HG03103 (cell line): ENCODE measurements at regions not wholly inside any gene's neighbourhood (a gene's known extent, or its start where the extent isn't known, plus 50 kb on each side); places are given as distances from the start of the nearest gene placed in this dataset.

Source experiments
- ATAC-seq: cut with Tn5 transposase; IDR thresholded peaks from one replicate; pipeline ENCODE4 v1.9.1; 2021; ENCODE audit warnings: low read depth; ENCODE audit not compliant: unreplicated experiment

DNA sequence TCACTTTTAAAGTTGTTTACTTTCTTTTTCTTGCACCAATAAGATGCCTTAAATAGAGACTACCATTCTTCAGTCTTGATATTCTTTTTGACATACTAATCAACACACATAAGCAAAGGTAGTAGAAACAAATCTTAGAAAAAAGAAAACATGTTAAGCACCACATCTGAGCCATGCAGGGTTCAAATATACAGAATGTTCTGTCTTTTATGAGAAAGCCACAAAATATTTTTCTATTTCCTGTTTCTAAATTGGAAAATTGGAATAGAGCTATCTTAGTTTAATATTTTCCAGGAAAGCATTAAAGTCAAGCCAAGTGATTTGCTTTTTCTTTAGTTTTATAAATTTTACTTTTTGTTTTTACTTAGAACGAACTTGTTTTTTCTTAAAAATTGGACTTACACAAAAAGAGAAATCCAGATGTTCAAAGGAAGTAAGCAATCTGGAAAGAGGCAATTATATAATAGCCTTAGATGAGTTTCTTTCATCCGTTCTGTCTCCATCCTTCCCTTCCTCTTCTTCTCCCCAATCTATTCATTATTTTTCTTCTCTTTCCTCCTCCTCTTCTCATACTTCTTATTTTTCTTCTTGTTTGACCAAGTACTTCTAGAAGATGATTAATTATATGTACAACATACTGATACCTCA lies 731.7 kb downstream of the SQOR start:
- no peak for ATAC-seq

DNA sequence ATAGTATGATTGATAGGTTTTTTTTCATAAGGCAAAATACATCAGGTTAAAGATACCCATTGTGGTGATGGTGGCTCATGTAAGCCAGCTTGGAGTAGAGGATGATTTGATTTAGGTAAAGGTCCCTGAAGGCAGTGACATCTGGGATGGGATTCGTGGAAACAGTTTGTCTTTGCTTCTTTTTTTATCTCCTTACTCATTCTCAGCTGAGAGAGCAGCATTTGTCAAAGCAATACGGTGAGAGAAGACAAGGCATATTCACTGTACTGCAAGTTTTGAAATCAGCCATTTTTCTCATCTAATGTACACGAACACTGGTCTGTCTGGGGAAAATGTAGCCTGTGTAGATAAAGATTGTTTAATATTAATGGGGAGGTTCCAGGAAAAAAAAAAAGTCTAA lies 749.1 kb downstream of the SQOR start:
- ATAC-seq = no peak

DNA sequence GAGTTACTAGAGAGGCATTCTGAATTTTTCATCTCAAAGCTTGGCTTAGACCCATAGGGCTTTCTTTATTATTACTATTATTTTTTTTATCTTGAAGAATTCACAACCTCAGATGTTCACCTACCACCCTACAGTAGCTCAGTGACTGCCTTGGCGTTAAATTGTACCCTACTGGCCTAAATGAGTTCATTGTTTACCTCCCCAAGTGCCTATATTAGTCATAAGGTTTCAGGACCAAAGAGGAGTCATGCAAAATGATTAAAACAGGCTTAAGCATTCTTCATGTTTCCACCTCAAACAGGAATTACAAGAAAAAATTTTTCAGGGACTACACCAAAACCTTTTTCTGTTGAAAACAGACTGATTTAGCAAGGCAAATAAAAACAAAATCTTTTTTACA lies 751.5 kb downstream of the SQOR start:
- no peak for ATAC-seq

DNA sequence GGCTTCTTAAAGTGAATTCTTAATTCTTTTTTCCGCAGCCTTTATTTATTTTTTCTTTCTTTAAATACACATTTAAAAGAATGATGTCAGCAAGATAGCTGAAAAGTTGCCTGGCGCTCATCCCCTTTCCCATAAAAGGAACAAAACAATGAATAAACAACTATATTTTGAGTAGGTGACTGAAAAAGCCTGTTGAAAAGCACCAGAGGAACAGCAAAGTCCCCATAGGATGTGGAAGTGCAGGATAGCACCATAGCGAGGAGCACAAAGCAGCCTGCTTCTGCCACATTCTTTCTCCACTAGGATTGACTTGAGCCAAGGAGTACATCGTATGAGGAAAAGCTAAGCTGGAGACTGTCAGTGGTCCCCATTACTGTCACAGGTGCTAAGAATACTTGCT lies 754.9 kb downstream of the SQOR start:
- no peak for ATAC-seq

DNA sequence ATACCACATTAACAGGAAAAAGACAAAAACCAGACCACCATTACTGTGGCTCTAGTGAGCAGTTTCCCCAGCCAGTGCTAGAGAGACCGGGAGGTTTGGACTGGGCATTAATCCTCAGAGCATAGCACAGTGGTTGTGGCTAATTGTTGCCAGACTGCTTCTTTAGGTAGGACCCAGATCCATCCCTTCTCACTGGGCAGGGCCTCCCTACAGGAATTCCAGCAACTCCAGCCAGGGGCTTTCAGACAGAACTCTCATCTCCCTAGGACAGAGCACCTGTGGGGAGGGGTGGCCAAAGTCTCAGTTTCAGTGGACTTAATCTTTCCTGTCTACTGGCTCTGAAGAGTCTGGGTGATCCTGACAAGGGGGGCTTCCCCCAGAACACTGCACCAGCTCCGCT lies 759.6 kb downstream of the SQOR start:
- ATAC-seq = no peak

DNA sequence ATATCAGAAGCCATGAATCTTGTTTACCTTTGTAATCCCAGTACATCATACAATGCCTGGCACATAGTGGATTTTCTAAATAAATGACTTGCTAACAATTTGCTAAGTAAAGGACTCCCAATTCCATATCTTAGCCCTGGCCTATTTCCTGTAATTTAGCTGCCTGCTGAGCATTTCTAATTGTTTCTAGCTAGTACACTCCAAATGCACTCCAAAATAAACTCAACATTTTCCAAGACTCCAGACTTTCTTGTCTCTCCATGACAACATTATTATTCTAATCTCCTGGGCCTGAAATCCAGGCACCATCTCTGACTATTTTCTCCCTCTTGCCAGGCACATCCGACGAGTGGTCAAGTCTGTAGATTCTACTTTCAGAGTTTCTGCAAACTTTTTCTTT lies 773.5 kb downstream of the SQOR start:
- no peak for ATAC-seq

DNA sequence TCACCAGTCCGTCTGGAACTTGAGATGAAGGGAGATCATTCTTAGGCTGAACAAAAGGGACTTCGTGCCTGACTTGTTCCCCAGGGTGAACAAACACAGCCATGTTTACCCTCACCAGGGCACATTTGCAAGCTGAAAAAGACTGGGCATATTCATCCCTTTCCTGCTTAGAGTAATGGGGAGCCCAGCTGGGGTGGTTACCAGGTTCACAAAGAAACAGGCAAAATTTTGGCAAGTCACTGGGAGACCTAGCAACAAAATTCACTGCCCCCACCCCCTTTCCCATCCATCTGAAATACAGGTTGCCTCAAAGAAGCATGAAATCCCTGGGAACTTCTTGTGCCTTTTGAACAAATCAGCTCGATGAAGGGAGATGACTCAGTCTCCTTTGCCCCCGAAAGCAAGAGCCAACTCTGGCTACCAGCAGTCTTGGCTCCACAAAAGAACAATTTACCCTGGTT lies 775.0 kb downstream of the SQOR start:
- ATAC-seq = no peak

DNA sequence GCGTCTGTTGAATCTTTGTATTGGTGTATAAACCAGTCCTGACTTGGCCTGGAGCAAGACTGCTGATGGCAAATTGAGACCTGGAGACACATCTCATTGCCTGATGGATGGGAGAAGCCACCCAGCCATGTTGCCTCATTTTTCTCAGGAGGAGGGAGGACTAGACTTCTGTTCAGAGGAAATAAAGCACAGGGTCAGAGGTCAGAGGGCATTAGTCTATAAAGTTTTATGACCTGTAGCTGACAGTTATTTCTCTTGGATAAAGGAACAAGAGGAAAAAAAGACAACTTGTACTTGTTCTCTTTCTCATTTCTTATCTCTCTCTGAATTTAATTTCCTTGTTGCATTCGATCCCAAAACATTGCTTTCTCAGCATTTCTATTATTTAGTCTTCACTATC lies 775.9 kb downstream of the SQOR start:
- ATAC-seq = no peak

DNA sequence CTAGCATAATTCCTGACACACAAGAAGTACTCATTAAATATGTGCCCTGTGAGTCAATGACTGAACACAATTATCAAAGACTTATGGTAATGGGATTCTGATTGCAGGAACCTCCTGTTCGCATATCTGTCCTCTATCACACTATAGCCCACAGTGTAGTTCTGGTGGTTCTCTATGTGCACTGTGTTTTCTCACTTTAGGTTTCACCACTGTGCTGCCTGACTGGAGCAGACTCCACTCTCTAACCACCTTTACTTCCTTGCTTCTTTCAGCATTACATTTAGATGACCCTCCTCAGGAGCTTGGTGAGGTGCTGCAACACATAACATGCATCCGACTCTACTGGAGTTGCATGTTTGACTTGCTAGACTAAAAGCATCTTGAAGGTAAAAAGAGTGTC lies 777.1 kb downstream of the SQOR start:
- ATAC-seq = no peak

DNA sequence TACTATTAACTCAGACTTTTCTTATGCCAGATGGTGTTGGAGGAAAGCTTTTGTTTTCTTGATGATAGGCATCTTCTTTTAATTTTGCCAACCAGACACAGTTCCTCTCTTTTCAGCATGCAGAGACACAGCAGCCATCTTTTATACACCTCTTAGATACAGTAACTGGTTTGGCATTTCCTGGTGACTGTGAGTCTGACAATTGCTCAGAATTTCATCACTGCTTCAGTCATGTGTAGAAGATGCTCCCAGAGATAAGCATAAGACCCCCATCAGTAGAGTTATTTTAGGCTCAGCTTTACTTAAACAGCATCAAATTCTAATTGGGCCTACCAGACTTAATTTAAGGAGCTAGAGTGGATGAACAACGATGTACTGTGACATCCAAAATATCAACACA lies 779.0 kb downstream of the SQOR start:
- ATAC-seq = no peak

DNA sequence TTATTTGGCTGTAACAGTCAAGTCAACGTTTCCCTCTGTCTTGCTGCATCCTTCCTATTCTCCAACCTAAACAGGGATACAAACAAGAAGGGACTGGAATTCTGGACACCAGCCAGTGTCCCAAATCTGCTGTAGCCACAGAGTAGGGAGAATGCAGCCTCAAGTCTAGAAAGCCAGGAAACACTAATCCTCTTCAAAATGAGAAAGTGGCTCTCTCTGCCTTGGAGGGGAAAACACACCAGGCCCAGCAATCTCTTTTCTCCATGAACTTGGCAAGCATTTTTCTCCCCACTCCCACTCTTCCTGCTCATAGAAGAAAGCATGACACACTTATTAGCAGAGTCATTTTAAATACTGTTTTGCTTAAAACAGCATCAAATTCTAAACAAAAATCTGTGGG lies 781.7 kb downstream of the SQOR start:
- ATAC-seq = no peak

DNA sequence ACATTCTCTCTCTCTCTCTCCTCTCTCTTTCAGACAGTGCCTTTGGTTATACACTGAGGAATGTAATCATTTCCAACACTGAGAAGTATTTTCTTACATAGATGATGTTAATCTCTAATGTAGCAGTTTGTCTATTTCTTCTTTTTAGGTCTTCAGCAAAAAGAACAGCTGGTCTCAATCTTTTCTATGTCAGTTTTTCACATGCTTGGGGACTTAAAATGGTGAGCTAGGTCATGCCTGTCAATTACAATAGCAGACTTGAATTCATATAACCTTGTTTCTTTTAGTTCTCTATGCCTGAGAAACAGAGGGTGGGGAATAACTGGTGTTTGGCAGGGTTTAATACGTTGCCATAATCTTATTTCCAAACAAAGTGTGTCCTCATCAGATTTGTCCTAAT lies 786.2 kb downstream of the SQOR start:
- no peak for ATAC-seq

DNA sequence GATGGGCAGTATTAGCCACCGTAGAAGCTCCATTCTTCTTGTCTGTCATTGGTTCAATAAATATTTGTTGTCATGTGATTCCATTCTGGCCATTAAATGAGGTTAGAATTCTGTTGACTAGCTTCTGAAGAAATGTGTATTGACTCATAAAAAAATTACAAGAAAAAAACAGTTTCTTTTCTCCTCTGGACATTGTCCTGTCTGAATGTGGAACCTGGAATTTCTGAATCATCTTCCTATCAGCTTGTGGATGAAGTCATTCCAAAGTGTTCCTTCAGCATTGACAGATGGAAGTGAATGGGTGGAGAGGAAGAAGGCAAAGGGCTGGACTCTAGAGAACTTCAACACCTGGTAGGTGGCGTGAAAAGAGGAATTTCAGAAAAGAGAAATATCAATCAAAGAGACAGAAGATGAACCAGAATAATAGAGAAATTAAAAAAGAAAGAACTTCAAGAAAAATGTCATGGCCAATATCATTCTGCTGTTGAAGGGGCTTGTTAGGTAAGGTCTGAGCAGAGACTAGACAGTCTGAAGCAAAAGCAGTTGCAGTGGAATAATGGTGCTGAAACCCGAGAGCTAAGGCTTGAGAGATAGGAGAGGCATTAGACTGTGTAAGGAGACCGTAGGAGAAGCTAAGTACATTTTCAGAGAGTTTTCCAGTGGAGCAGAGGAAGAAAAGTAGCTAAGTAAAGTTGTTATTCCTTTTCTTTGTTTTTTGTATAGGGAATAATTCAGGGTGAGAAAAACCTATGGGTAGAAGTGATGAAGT lies 806.6 kb downstream of the SQOR start:
- no peak for ATAC-seq

DNA sequence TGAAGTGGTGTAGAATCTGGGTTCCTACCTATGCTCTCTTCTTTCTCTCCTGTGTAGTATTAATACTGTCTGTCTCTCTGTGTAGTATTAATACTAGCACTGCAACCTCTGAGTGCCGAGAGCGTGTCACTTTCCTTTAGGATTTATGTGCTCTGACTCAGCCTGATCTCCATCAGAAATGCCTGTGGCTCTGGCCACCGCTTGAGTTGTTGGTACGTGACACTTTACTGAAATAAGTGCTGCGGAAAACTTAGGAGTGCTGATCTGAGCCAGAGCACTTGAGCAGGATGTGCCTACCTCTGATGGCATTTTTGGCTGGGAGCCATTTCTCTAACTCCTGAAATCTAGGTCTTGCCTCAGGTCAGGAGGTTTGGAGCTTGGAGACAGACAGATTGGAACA lies 807.4 kb downstream of the SQOR start:
- ATAC-seq = no peak

DNA sequence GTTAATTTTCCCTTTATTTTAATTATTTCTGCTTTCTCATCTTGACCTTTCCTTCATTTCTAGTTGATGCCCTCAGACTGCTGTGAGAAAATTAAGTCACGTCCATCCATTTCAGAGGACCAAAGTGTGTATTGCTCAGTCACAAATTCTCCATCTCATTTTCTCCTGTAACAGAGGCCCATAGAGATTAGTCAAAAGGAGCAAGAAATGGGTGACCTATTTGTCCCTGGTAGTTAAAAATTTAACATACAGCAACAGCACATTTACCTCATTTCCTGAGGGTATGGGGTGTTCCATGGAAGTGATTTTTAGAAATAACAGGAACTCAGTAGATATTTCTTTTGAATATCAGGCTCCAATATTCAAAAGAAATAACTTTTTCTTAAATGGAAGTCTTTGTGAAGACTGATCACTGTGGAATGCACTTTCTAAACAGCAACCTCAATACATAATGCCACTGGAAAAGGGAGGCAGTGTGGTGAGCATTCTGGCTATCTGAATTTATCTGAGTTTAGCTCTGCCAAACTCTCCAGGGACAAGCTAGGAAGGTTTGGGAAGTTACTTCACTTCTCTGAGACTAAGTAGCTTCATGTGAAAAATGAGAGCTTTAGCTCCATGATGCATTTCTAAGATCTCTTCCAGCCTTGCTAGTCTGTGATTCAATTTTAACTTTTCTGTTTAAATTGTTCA lies 808.2 kb downstream of the SQOR start:
- no peak for ATAC-seq

DNA sequence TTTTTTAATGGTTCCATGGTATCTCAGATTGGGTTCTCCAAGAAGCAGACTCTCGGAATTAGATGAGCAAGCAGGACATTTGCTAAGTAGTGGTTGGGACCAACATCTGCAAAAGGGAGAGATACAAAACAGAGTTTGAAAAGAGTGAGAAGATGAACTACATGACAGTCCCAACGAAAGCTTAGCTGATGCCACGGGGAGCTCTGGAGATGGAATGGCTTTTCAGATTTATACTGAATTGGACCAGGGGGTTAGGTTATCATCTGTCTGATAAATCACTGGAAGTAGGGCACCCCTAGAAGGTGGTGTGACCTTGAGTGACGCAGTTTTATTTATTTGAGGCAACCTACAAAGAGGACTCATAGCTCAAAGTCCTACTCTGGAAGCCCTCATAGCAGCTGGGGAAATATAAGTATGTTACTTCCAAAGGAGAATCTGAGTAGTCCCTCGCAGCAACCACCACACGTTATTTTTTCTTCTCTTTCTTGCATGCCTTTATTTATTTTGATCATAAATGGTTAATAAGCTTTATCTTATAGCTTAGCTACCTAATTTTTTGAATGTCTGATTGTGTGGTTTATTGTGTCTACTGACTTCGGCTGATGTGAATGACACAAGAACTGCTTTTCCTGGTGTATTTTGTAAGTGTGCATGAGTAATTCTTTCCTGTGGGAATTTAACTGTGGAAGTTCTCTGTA lies 815.4 kb downstream of the SQOR start:
- ATAC-seq = no peak

DNA sequence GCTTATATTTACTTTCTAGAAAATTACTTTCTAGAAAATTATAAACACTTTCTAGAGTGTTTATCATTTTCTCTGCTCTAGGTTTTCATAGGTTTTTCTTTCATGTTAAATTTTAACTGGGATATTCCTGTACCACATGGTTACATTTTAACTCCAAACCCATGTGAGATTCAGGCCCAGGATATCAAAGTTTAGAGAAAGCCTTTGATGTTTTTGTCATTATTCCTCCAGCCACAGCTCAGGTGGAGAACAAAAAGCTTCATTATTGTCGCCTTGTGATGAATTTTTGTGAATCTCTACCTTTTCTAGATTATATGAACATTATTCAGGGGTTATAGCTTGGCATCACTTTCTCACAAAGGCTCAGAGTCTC lies 816.0 kb downstream of the SQOR start:
- ATAC-seq = no peak

DNA sequence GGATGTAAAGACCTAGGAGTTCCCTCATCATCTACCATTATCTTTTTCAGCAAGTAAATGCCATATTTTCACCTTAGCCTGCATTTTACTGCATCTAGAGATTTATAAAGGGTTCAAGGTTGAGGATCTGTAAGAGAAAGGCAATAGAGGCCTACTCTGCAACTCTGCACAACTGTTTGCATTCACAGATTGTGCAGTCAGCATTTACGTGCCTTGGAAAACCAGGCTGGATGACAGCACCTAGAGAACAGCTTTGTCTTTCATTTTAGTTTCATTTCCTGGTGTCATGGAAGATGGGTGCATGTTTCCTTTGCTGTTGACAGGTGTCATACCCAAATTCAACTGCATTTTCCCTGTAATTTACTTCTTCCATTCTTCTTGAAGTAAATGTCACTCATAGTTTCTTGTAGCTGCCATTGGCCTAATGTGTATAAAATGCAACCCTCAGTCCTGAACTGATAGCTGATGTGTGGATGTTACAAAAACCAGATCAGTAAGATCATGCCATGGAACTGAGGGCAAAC lies 817.5 kb downstream of the SQOR start:
- no peak for ATAC-seq

DNA sequence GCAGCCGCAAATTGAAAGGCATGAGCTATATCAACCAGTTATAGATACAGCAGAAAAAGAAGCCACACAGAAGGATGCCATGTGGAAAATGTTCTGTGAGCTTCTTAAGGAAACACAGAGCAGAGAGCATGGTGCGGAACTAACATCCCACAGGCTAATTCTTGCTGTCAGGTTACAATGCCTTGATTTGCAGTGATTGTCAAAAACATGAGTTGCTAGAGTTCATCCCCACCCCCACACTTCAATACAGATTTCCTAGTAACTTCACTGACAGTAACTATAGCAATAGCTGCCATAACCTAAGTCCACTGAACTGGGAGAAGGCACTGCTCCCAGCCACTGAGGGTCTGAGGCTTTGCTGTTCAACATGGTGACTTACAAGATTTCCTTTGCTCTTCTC lies 821.6 kb downstream of the SQOR start:
- ATAC-seq = no peak

DNA sequence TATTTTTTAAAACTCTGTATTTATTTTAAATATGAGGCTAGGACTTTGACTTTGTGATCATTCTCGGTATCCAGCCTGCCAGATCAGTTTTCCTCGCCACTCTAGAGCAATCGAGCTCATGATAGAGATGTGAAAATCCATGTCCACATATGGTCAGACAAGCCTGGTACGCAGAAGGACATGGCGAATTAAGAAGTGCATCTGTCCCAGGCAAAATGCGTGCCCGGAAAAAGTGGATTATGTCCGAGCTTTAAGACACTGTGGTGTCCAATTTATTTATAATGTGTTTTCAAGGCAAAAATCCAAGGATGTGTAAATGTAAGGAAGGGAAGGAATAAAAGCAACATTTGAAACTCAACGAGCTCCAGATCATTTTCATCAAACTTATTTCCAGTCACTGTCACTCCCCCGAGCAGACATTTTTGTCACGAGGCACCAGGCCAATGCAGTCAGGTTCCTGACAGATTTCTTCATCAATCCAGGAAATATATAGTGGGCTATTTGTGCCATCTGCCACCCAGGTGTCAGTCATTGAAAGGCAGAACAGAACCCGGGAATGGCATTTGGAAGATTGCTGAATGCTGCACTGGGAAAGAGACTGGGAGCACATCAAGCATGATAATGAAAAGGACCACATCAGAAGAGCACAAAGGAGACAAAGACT lies 825.7 kb downstream of the SQOR start:
- ATAC-seq = no peak

DNA sequence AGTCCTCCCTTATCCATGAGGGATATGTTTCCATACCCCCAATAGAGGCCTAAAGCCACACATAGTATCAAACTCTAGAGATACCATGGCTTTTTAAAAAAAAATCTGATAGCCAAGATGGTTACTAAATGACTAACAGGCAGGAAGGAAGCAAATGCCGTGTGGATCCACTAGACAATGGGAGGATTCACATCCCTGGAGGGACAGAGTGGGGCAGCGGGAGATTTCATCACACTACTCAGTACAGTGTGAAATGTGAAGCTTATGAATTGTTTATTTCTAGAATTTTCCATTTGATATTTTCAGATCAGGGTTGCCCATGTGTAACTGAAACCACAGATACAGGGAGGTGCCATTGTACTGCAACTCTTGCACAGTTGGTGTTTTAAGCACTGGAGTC lies 826.6 kb downstream of the SQOR start:
- no peak for ATAC-seq
